ENCODE measurements at regions not wholly inside any gene's neighbourhood (a gene's known extent, or its start where the extent isn't known, plus 50 kb on each side); places are given as distances from the start of the nearest gene placed in this dataset.

GRCh38 chr4:26015133-26015651 is 101.2 kb downstream of the SMIM20 start:
- H3K9me3 ChIP-seq (ENCODE audit: insufficient read depth in 2 of 2, low read depth in 1 of 2, low read length in 1 of 2) = no peaks in the 10 kb centered on the region; a peak in 1 of 4 replicates
- no peak overlapping the region for H3K9ac ChIP-seq (replicated peaks in 1 of 4; ENCODE audit: extremely low read depth in 1 of 4, low read depth in 3 of 4, low read length in 3 of 4)
- H3K79me2 ChIP-seq (ENCODE audit: control insufficient read depth in 1 of 2, insufficient read depth in 2 of 2, low read length in 2 of 2) = no peaks in the 10 kb centered on the region
- no peak overlapping the region for H3K56ac ChIP-seq (replicated peaks; ENCODE audit: insufficient read length, low read depth, low read length)
- WGBS, 2 experiments (ENCODE audit: extremely low coverage in 1 of 2, insufficient coverage in 1 of 2, insufficient read length in 1 of 2, insufficient replicate concordance in 2 of 2, low coverage in 1 of 2, low lambda C conversion rate in 2 of 2, missing lambda C conversion rate in 1 of 2) = 92% methylated on average over 7 of the region's 7 CpGs; no CpG with 5 or more reads in 1 of the 2 experiments
- H3K27me3 ChIP-seq (replicated peaks in 1 of 4; ENCODE audit: control insufficient read depth in 3 of 4, extremely low read depth in 1 of 4, insufficient read depth in 3 of 4, low read length in 3 of 4) = no peaks in the 10 kb centered on the region
- ChIA-PET CTCF (ENCODE audit: partially characterized antibody) (interaction anchor here (1.0 to 1.5 kb wide), 2 partner anchors 40 to 315 kb away, joined by 4 read pairs; no protein-coding TSS in a partner anchor), POLR2A (ENCODE audit: partially characterized antibody) (no interaction called here)
- no peak overlapping the region for H2AK5ac ChIP-seq (ENCODE audit: low read depth, low read length)
- no peaks in the 10 kb centered on the region for H3K79me1 ChIP-seq (ENCODE audit: low read depth, low read length)
- no peak overlapping the region for H2AFZ ChIP-seq (ENCODE audit: low read length)
- H4K5ac ChIP-seq (ENCODE audit: insufficient read length, low read depth, low read length) = no peak overlapping the region
- H3K23ac ChIP-seq (ENCODE audit: insufficient read length) = no peak overlapping the region
- H2BK15ac ChIP-seq (ENCODE audit: low read length) = no peak overlapping the region
- no peak overlapping the region for H3K18ac ChIP-seq (ENCODE audit: extremely low read depth, low read length)
- no peak for FAIRE-seq
- H2BK5ac ChIP-seq (ENCODE audit: low read depth, low read length) = no peak overlapping the region
- H4K8ac ChIP-seq (ENCODE audit: extremely low read depth, insufficient read depth, low read length) = no peak overlapping the region
- no peak overlapping the region for H3K27ac ChIP-seq (ENCODE audit: low read depth, low read length)
- H2BK20ac ChIP-seq (ENCODE audit: low read length) = 0 out of 2 replicates have a peak overlapping the region, but pooled peaks have one; percentile 40
- no peaks in the 10 kb centered on the region for H3K23me2 ChIP-seq (ENCODE audit: low read depth, low read length)
- H4K20me1 ChIP-seq (replicated peaks in 1 of 2; ENCODE audit: control insufficient read depth in 1 of 2, insufficient read depth in 2 of 2, low read length in 2 of 2) = no peaks in the 10 kb centered on the region
- no peak overlapping the region for H2BK120ac ChIP-seq (replicated peaks; ENCODE audit: low read depth, low read length)
- H2BK12ac ChIP-seq (ENCODE audit: low read depth, low read length) = no peak overlapping the region
- H4K91ac ChIP-seq (replicated peaks; ENCODE audit: insufficient read length, low read length) = no peak overlapping the region
- no peaks in the 10 kb centered on the region for H3K36me3 ChIP-seq (ENCODE audit: control insufficient read depth in 2 of 4, insufficient read depth in 4 of 4, low read length in 3 of 4)
- no peak overlapping the region for H3K14ac ChIP-seq (ENCODE audit: insufficient read length)
- H3K4me3 ChIP-seq (ENCODE audit: extremely low read depth in 1 of 4, insufficient read depth in 2 of 4, low read depth in 3 of 4, low read length in 4 of 4) = no peak overlapping the region
- H3K4me1 ChIP-seq (replicated peaks in 1 of 4; ENCODE audit: control insufficient read depth in 3 of 4, insufficient read depth in 4 of 4, low read length in 3 of 4) = 0 out of 7 replicates have a peak, but pooled peaks cover 0 to 2% (median 0%) of the 10 kb centered on the region in 4 experiments
- no peak overlapping the region for H3K4ac ChIP-seq (replicated peaks; ENCODE audit: insufficient read length, low read depth, low read length)
- DNase-seq (ENCODE audit: low read depth in 1 of 2, low spot score in 2 of 2) = no peak
- no peak overlapping the region for H3K4me2 ChIP-seq (ENCODE audit: insufficient read depth in 1 of 2, low read depth in 2 of 2, low read length in 2 of 2)
- TF ChIP-seq CTBP2 (IDR thresholded peaks at IDR 0.05; ENCODE audit: borderline replicate concordance, insufficient read depth, insufficient read length, low read length) (no peak), POU5F1 (IDR thresholded peaks at IDR 0.05; ENCODE audit: low read depth, low read length) (no peak), EGR1 (IDR thresholded peaks at IDR 0.05; ENCODE audit: borderline replicate concordance, low read depth, low read length) (no peak), RAD21 (IDR thresholded peaks at IDR 0.05 in 1 of 2, conservative IDR thresholded peaks at IDR 0.05 in 1 of 2; ENCODE audit: low read depth in 2 of 2, low read length in 2 of 2) (no peak), MAFK (IDR thresholded peaks at IDR 0.05; ENCODE audit: low read depth, low read length) (no peak), SUZ12 (IDR thresholded peaks at IDR 0.05; ENCODE audit: low read length) (no peak), SIRT6 (IDR thresholded peaks at IDR 0.05; ENCODE audit: low read length) (no peak), SAP30 (IDR thresholded peaks at IDR 0.05; ENCODE audit: insufficient read depth, insufficient replicate concordance, low read length) (no peak), TCF12 (IDR thresholded peaks at IDR 0.05; ENCODE audit: low read depth, low read length) (no peak), KDM4A (IDR thresholded peaks at IDR 0.05; ENCODE audit: low read depth, low read length, severe bottlenecking) (no peak), HDAC6 (IDR thresholded peaks at IDR 0.05; ENCODE audit: low read depth, low read length) (no peak), ASH2L (IDR thresholded peaks at IDR 0.05; ENCODE audit: low read length) (no peak), TEAD4 (IDR thresholded peaks at IDR 0.05; ENCODE audit: low read depth, low read length) (no peak)

All from H1 (cell line).